ENCODE measurements at regions not wholly inside any gene's neighbourhood (a gene's known extent, or its start where the extent isn't known, plus 50 kb on each side); places are given as distances from the start of the nearest gene placed in this dataset.

DNA sequence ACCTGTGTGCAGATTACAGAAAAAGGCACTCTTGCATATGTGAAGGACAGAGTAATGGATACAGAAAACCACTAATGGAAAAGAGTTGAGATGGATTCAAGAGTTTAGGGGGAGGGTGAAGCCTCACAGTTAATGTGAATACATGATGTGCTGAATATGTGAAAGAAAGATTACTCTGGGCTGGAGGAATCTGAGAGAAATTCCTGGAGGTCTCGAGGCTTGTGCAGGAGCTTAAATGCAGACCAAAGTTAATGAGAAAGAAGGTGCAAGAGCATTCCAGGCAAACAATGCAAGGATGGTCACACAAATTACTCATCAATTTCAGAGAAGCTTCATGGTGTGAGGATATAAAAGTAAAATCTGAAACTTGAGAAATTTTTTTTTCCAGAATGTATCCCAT lies 768.8 kb downstream of the STPG2 start:
- H3K27me3 Mint-ChIP-seq (ENCODE audit: insufficient read depth) = no peaks in the 10 kb centered on the region
- TF ChIP-seq, protein P1, sequence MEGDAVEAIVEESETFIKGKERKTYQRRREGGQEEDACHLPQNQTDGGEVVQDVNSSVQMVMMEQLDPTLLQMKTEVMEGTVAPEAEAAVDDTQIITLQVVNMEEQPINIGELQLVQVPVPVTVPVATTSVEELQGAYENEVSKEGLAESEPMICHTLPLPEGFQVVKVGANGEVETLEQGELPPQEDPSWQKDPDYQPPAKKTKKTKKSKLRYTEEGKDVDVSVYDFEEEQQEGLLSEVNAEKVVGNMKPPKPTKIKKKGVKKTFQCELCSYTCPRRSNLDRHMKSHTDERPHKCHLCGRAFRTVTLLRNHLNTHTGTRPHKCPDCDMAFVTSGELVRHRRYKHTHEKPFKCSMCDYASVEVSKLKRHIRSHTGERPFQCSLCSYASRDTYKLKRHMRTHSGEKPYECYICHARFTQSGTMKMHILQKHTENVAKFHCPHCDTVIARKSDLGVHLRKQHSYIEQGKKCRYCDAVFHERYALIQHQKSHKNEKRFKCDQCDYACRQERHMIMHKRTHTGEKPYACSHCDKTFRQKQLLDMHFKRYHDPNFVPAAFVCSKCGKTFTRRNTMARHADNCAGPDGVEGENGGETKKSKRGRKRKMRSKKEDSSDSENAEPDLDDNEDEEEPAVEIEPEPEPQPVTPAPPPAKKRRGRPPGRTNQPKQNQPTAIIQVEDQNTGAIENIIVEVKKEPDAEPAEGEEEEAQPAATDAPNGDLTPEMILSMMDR (conservative IDR thresholded peaks at IDR 0.05) = no peak
- H3K4me1 Mint-ChIP-seq = no peaks in the 10 kb centered on the region
- WGBS, 2 experiments (ENCODE audit: insufficient coverage in 1 of 2, insufficient read length in 1 of 2) = 82% methylated on average over 1 of the region's 1 CpG; no CpG with 5 or more reads in 1 of the 2 experiments
- H3K9me3 ChIP-seq (ENCODE audit: control insufficient read depth, low read length) = peaks cover 27% of the 10 kb centered on the region
- no peaks in the 10 kb centered on the region for H3K4me1 ChIP-seq (ENCODE audit: control insufficient read depth, insufficient read depth, low read length)
- no peaks in the 10 kb centered on the region for H3K27me3 ChIP-seq (ENCODE audit: control insufficient read depth, insufficient read depth, low read length, poor library complexity, severe bottlenecking)
- H3K4me3 Mint-ChIP-seq = no peak overlapping the region
- peaks cover 21% of the 10 kb centered on the region for H3K9me3 Mint-ChIP-seq
- no peaks in the 10 kb centered on the region for H3K36me3 ChIP-seq (ENCODE audit: control insufficient read depth, insufficient read depth, low read length)
- no peak overlapping the region for H3K27ac Mint-ChIP-seq
- no peak for DNase-seq
- no peak overlapping the region for H3K4me3 ChIP-seq (ENCODE audit: low read length)
- H3K36me3 Mint-ChIP-seq (ENCODE audit: low read depth) = peaks cover 13% of the 10 kb centered on the region
- no peak overlapping the region for H3K27ac ChIP-seq (ENCODE audit: low read depth, low read length)
- H3K9ac ChIP-seq (ENCODE audit: extremely low read depth, low read length, poor library complexity, severe bottlenecking) = no peak overlapping the region

DNA sequence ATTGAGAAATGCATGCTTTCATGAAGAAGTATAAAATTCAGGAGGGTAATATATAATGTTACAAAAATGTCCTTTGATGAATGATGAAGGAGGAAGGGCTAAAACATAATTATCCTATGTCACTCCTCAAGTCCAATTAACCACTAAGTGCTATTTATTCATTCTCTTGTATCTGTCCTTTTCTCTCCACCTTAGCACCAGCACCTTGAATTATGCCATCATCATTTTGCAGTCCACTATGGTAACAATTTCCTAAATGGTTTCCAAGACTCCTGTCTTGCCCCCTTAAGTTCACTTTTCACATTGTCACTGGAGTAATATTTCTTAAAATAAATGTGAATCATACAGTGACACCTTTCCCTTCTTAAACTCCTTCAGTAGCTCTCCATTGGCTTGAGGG lies 756.3 kb downstream of the STPG2 start:
- Histone ChIP-seq H3K4me3 (ENCODE audit: low read length) (no peak overlapping the region), H3K36me3 (ENCODE audit: control insufficient read depth, insufficient read depth, low read length) (no peaks in the 10 kb centered on the region), H3K4me1 (ENCODE audit: control insufficient read depth, insufficient read depth, low read length) (no peaks in the 10 kb centered on the region), H3K27me3 (ENCODE audit: control insufficient read depth, insufficient read depth, low read length, poor library complexity, severe bottlenecking) (no peaks in the 10 kb centered on the region), H3K9ac (ENCODE audit: extremely low read depth, low read length, poor library complexity, severe bottlenecking) (no peak overlapping the region), H3K27ac (ENCODE audit: low read depth, low read length) (no peak overlapping the region), H3K9me3 (ENCODE audit: control insufficient read depth, low read length) (no peaks in the 10 kb centered on the region)
- H3K4me3 Mint-ChIP-seq = no peak overlapping the region
- no peaks in the 10 kb centered on the region for H3K27me3 Mint-ChIP-seq (ENCODE audit: insufficient read depth)
- no peak overlapping the region for H3K27ac Mint-ChIP-seq
- H3K4me1 Mint-ChIP-seq = no peaks in the 10 kb centered on the region
- no peak for DNase-seq
- no peaks in the 10 kb centered on the region for H3K9me3 Mint-ChIP-seq
- peaks cover 3% of the 10 kb centered on the region for H3K36me3 Mint-ChIP-seq (ENCODE audit: low read depth)
- TF ChIP-seq, protein P1 (conservative IDR thresholded peaks at IDR 0.05) = no peak

DNA sequence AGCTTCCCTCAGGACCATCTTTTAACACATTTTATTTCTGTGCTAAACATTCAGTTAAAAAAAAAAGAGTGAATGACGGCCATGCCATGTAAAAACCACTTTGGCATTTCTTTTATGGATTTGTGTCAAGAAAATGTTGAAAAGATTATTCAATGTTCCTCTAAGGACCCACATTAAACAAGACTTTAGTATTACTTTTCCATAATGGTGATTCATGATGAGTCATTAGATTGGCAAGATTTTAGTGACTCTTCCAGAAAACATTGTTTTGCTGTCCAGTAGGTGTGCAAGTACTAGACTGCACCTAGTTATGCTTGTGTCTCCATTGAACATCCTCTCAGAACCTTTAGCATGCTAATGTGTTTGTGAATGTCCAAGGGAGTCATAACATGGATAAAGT lies 748.6 kb downstream of the STPG2 start:
- H3K27ac Mint-ChIP-seq = no peak overlapping the region
- Histone ChIP-seq H3K4me1 (ENCODE audit: control insufficient read depth, insufficient read depth, low read length) (no peaks in the 10 kb centered on the region), H3K9me3 (ENCODE audit: control insufficient read depth, low read length) (no peaks in the 10 kb centered on the region), H3K9ac (ENCODE audit: extremely low read depth, low read length, poor library complexity, severe bottlenecking) (no peak overlapping the region), H3K36me3 (ENCODE audit: control insufficient read depth, insufficient read depth, low read length) (no peaks in the 10 kb centered on the region), H3K4me3 (ENCODE audit: low read length) (no peak overlapping the region), H3K27ac (ENCODE audit: low read depth, low read length) (no peak overlapping the region), H3K27me3 (ENCODE audit: control insufficient read depth, insufficient read depth, low read length, poor library complexity, severe bottlenecking) (no peaks in the 10 kb centered on the region)
- no peaks in the 10 kb centered on the region for H3K4me1 Mint-ChIP-seq
- H3K36me3 Mint-ChIP-seq (ENCODE audit: low read depth) = no peaks in the 10 kb centered on the region
- H3K4me3 Mint-ChIP-seq = no peak overlapping the region
- H3K27me3 Mint-ChIP-seq (ENCODE audit: insufficient read depth) = no peaks in the 10 kb centered on the region
- TF ChIP-seq, protein P1 (conservative IDR thresholded peaks at IDR 0.05) = no peak
- peaks cover 5% of the 10 kb centered on the region for H3K9me3 Mint-ChIP-seq
- WGBS, 2 experiments (ENCODE audit: insufficient coverage in 1 of 2, insufficient read length in 1 of 2) = 80% methylated on average over 1 of the region's 1 CpG; no CpG with 5 or more reads in 1 of the 2 experiments
- no peak for DNase-seq
